ENCODE measurements at regions not wholly inside any gene's neighbourhood (a gene's known extent, or its start where the extent isn't known, plus 50 kb on each side); places are given as distances from the start of the nearest gene placed in this dataset.

- DNase-seq = no peak
Observed at GRCh38 chr5:52181403-52181802, 606.3 kb upstream of the ITGA1 start.

- DNase-seq = no peak
Observed at GRCh38 chr5:52190737-52191136, 597.0 kb upstream of the ITGA1 start.

GRCh38 chr5:52199833-52200232, 587.9 kb upstream of the ITGA1 start:
- no peak for DNase-seq

GRCh38 chr5:52202256-52202655, 585.5 kb upstream of the ITGA1 start:
- DNase-seq = no peak

- DNase-seq = no peak
Observed at GRCh38 chr5:52204310-52204709, 583.4 kb upstream of the ITGA1 start.
